Right renal pelvis (tissue), 4 donors: ENCODE measurements at regions not wholly inside any gene's neighbourhood (a gene's known extent, or its start where the extent isn't known, plus 50 kb on each side); places are given as distances from the start of the nearest gene placed in this dataset.

ENCODE experiments used
- DNase-seq, 4 donors: peaks; one replicate each; pipeline ENCODE4 v3.0.0-alpha.2; 2013; ENCODE audit warnings: low read depth in 4 of 4, low spot score in 3 of 4, missing footprints in 1 of 4

DNA sequence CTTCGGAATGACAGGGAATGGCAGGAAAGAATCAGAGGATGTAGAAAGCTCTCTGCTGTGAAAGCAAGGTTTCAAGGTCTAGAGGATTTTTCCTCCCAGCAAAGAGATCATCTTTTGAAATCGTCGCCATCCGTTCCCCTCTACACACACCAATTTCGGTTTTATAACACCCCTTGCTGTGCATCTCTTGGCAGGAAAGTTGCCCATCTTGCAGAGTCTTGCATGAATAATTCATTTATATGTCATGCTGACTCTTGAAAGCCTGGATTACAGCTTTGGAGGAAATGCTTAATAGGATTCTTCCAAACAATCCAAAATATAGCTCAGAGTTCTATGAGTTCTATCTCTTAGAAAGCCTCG is 262.7 kb downstream of the CHL1 start:
- DNase-seq, result no peak

DNA sequence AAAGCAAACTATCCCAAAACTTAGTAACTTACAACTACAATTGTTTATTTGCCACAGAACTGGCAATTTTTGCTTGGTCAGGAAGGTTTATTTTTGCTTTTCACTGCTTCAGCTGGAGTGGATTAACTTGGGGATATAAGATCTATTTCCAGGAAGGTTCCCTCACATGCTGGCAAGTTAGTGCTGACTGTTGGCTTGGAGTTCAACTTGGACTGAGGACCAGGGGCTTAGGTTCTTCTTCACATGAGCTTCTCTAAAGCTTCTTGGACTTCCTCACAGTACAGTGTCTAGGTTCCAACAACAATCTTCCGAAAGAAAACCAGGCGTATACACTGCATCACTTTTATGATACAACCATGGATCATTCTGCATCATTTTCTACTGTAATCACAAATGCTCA is 264.4 kb downstream of the CHL1 start:
- DNase-seq, result no peak

- no peak for DNase-seq
These were observed 266.3 kb downstream of the CHL1 start for GRCh38 chr3:462851-463250.

GRCh38 chr3:463252-464192 is 267.0 kb downstream of the CHL1 start:
- no peak for DNase-seq

DNA sequence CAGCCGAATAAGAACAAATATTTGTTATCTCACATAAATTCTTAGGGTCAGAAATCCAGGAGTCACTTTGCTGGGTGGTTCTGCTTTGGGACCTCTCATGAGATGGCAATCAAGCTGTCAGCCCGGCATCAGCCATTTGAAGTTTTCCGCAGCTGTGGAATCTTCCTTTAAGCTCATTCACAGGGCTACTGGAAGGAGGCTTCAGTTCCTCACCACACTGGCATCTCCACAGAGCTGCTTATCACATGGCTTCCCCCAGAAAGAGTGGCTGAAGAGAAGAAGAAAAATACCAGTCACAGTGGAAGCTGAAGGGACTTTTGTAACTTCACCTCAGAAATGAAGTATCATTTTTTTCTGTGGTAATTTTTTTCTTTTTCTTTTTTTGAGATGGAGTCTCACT is 267.7 kb downstream of the CHL1 start:
- no peak for DNase-seq

GRCh38 chr3:468172-468571 is 271.6 kb downstream of the CHL1 start:
- DNase-seq, result no peak

GRCh38 chr3:473033-473800 is 276.7 kb downstream of the CHL1 start:
- DNase-seq, result no peak

GRCh38 chr3:474828-475227 is 278.3 kb downstream of the CHL1 start:
- no peak for DNase-seq

GRCh38 chr3:480070-480469 is 283.5 kb downstream of the CHL1 start:
- DNase-seq, result no peak

DNA sequence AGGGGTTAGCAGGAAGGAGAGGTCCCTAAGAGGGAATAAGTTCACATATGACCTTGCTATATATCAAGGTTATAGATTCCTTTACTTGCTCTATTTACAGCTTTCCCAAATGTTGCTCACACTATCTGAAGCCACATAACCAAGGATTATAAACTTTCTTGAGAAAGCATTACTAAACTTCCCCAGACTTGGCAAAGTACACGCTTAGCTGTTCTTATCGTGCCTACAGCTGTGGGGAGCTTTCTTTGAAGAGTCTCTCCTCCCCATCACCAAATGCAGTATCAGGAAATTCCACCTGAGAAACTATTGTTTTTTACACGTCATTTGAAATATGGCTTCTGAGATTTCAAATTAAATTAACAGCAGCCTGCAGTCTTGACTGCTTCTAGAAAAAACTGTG is 284.5 kb downstream of the CHL1 start:
- no peak for DNase-seq

DNA sequence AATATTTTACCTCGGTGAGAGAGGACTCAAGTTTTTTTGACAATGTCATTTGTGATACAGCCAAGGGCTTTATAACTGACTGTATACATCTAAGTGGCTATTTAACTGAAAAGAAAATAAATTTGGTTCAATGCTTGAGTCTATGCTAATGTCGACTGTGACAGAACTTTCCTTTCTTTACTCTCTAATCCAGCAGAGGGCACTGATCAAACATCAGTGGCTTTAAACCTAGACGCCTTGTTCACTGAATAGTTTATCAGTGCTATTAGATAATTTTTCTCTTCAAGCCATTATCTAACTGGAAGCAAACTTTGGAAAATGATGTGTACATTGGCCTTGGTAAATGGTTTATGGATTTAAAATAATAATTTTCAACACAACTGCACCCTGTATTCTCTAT is 285.1 kb downstream of the CHL1 start:
- DNase-seq, result no peak

GRCh38 chr3:482479-482878 is 285.9 kb downstream of the CHL1 start:
- no peak for DNase-seq

DNA sequence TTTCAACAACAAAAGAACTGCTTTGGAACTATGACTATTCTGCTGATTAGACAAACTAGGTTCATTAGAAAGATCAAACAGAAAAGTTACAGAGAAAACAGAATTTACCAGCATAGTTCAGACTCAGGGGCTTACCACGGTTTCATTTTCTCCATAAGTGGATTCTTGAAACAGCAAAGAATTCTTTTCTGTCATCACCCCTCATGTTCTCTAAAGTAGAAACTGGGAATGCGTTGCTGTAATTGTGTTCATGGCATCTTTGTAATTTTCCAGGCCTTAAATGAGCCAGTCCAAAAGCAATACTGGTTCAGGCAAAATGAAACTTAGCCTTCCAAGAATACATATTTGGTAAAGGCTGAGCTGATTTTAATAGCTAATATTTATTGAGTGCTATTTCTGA is 287.8 kb downstream of the CHL1 start:
- no peak for DNase-seq

DNA sequence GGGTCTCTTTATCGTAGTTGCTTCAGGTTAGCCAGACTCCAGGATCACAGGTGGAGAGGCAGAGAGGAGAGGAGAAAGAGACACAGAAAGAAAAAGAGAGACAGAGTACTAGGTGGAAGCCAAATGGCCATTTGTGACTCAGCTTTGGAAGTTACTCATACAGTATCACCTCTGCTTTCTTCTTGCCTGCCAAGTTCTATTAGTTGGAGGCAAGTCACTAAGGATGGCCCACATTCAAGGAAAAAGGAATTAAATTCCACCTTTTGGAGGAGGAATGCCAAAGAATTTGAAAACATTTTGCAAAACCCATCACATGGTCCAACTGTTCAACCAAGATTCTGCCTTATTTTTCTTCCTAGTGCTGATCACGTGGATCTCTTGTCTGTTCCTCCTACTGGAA is 291.1 kb downstream of the CHL1 start:
- no peak for DNase-seq

DNA sequence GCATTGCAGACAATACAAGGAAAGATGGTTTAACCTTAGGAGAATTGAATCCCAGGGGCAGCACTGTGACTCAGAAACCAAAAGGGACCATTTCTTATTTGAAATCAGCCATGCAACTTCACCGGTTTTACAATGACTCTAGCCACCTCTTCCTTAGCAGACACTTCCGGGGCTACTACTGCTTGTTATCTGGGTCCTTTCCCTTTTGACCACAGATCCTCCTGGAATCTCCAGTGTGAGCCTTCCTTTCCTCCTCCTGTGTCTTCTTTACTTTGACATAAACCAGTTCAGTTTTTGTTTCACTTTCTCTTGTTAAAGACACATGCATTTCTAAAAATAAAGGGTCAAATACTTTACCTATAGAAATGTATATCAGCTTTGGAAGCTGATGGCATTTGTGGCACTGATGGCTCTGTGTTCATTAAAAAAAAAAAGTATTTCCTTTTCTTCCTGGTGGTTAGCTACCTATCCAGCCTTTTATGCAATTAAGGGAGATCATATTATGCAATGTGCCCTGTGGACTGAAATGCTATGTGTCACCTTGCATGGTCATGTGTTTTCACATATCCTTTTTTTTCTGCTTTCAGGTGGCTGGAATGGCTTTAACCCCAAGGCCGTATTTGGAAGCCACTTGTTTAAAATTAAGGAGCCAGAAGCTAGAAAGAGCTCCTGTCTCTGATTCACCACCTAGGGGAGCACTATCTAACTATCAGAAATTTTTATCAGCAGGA is 296.2 kb downstream of the CHL1 start:
- no peak for DNase-seq

DNA sequence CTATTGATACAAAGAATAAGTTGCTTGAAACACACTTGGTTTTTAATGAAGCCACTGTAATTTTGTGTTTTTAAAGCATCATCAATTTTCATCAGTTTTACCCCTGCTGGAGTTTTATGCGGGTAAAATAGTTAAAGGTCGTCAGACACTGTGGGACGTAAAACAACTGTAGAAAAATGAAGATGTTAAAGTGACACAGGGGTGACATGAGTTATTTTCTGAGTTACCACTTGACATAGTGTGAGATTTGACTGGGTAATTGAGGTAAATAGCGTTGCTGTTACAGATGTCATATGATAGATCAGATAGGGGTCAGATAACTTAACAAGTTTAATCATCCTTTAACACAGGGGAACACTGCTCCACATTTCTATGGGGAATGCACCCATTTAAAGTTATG is 297.6 kb downstream of the CHL1 start:
- DNase-seq, result no peak

- DNase-seq, result no peak
These were observed 301.9 kb downstream of the CHL1 start for GRCh38 chr3:498487-498886.

- DNase-seq, result no peak
These were observed 302.6 kb downstream of the CHL1 start for GRCh38 chr3:499001-499761.

DNA sequence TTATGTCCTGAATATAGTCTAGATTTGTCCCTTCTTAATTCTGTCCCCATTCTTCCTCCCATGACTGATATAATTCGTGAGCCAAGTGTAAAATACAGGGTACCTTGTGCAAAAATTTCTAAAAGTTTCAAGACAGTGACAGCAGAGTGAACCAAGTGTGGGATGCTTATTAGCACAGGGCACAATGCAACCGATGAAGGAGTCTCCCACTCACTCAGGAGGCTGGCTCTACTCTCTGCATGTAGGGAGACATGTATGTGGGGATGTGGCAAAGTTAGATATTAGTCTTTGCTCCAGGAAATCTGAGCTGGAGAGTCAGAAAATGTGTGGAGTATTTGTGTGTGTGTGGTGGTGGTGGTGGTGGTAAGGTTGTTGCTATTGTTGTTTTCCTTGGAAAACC is 305.9 kb downstream of the CHL1 start:
- no peak for DNase-seq

GRCh38 chr3:513301-513700 is 316.7 kb downstream of the CHL1 start:
- DNase-seq, result no peak

DNA sequence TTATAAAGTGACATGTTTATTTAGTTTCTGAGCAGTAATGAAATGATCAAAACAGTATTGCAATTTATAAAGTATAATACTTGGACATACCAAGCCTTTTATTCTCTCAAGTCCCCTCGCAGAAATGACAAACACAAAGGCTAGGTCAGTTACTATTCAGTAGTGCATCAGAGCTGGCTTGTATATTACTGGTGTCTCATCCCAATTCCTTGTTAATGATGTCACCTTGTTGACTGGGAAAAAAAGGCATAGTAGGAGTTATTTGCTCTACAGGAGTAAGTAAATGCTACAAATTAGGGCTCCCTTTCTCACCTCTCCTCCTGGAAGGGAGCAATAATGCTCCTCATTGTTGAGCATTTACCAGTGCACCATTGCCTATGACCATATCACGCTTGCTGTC is 317.6 kb downstream of the CHL1 start:
- DNase-seq, result no peak
